GM23338 (cell line): ENCODE measurements at regions not wholly inside any gene's neighbourhood (a gene's known extent, or its start where the extent isn't known, plus 50 kb on each side); places are given as distances from the start of the nearest gene placed in this dataset.

Experiments used
- ATAC-seq: fragments of 200-7000 bp; cut with Tn5 transposase; 3 replicates; pipeline ENCODE4 v1.9.1; 2020
- DNase-seq: peaks from one replicate; pipeline ENCODE4 v3.0.0-alpha.2; 2015; ENCODE audit warnings: low spot score
- H2AFZ ChIP-seq: fragments of 200-600 bp; sonication (generic); 2 replicates; pipeline ENCODE4 v1.8.0; 2016; ENCODE audit warnings: antibody characterized with exemption, mild to moderate bottlenecking, moderate library complexity
- H3F3A ChIP-seq: fragments of 200-600 bp; sonication (generic); replicated peaks from 2 replicates; pipeline ENCODE4 v1.8.0; 2017; ENCODE audit warnings: antibody characterized with exemption, mixed run types, low read depth
- H3K27ac ChIP-seq: fragments of 200-600 bp; sonication (generic); 2 replicates; pipeline ENCODE4 v1.6.1; 2016; ENCODE audit warnings: low read depth
- H3K27me3 ChIP-seq: fragments of 200-600 bp; sonication (generic); 2 replicates; pipeline ENCODE4 v1.8.0; 2016; ENCODE audit warnings: mild to moderate bottlenecking, mixed run types, moderate library complexity; ENCODE audit not compliant: insufficient read depth
- H3K36me3 ChIP-seq: fragments of 200-600 bp; sonication (generic); 2 replicates; pipeline ENCODE4 v1.8.0; 2016; ENCODE audit warnings: mild to moderate bottlenecking; ENCODE audit not compliant: insufficient read depth
- H3K4me1 ChIP-seq: fragments of 200-600 bp; sonication (generic); 2 replicates; pipeline ENCODE4 v1.8.0; 2016; ENCODE audit warnings: mild to moderate bottlenecking, moderate library complexity; ENCODE audit not compliant: insufficient read depth
- H3K4me2 ChIP-seq: fragments of 200-600 bp; sonication (generic); 2 replicates; pipeline ENCODE4 v1.7.1; 2017; ENCODE audit warnings: mixed run types
- H3K4me3 ChIP-seq: fragments of 200-600 bp; sonication (generic); 2 replicates; pipeline ENCODE4 v1.6.1; 2016; ENCODE audit warnings: mixed run types
- H3K79me2 ChIP-seq: fragments of 200-600 bp; sonication (generic); replicated peaks from 2 replicates; pipeline ENCODE4 v1.8.0; 2017; ENCODE audit warnings: mild to moderate bottlenecking; ENCODE audit not compliant: insufficient read depth
- H3K9me2 ChIP-seq: fragments of 200-600 bp; sonication (generic); 2 replicates; pipeline ENCODE4 v1.8.0; 2017; ENCODE audit not compliant: insufficient read depth
- H4K20me1 ChIP-seq: fragments of 200-600 bp; sonication (generic); replicated peaks from 2 replicates; pipeline ENCODE4 v1.8.0; 2017; ENCODE audit warnings: mild to moderate bottlenecking; ENCODE audit not compliant: insufficient read depth
- H3K27ac Mint-ChIP-seq: 2 replicates; pipeline ENCODE4 v1.8.0; 2020; ENCODE audit warnings: inconsistent platforms, mild to moderate bottlenecking, moderate library complexity, mixed read lengths
- H3K27me3 Mint-ChIP-seq: 3 replicates; pipeline ENCODE4 v1.8.0; 2022; ENCODE audit warnings: low read depth, mild to moderate bottlenecking, moderate library complexity, mixed read lengths, inconsistent platforms; ENCODE audit not compliant: insufficient read depth, poor library complexity
- H3K36me3 Mint-ChIP-seq: 3 replicates; pipeline ENCODE4 v1.8.0; 2021; ENCODE audit warnings: low read depth, mild to moderate bottlenecking, inconsistent platforms, moderate library complexity, mixed read lengths
- H3K4me1 Mint-ChIP-seq: 3 replicates; pipeline ENCODE4 v1.8.0; 2020; ENCODE audit warnings: mild to moderate bottlenecking, inconsistent platforms, mixed read lengths
- H3K4me3 Mint-ChIP-seq: 3 replicates; pipeline ENCODE4 v1.8.0; 2021; ENCODE audit warnings: moderate library complexity, mild to moderate bottlenecking, inconsistent platforms, mixed read lengths
- H3K9me3 Mint-ChIP-seq: 3 replicates; pipeline ENCODE4 v1.8.0; 2020; ENCODE audit warnings: moderate library complexity, mild to moderate bottlenecking, inconsistent platforms, mixed read lengths
- CREB1 ChIP-seq: fragments of 250-450 bp; sonication (Bioruptor Pico); IDR thresholded peaks from 2 replicates; pipeline ENCODE4 v1.5.0; 2020; ENCODE audit warnings: low read depth, mild to moderate bottlenecking, moderate library complexity
- EZH2 ChIP-seq: fragments of 200-600 bp; sonication (generic); IDR thresholded peaks from one replicate; pipeline ENCODE4 v1.8.0; 2017; ENCODE audit warnings: antibody characterized with exemption, mild to moderate bottlenecking, low read depth; ENCODE audit not compliant: unreplicated experiment
- EZH2phosphoT487 ChIP-seq: fragments of 200-600 bp; sonication (generic); IDR thresholded peaks from one replicate; pipeline ENCODE4 v1.8.1; 2018; ENCODE audit warnings: antibody characterized with exemption; ENCODE audit not compliant: unreplicated experiment
- JUNB ChIP-seq: IDR thresholded peaks from one replicate; pipeline ENCODE4 v1.6.1; 2016; ENCODE audit warnings: antibody characterized with exemption; ENCODE audit not compliant: unreplicated experiment
- NANOG ChIP-seq: IDR thresholded peaks from 2 replicates; pipeline ENCODE4 v1.6.1; 2016; ENCODE audit warnings: antibody characterized with exemption, borderline replicate concordance
- POLR2AphosphoS5 ChIP-seq: IDR thresholded peaks from 2 replicates; pipeline ENCODE4 v1.6.1; 2016; ENCODE audit warnings: antibody characterized with exemption, low read depth
- STAT1 ChIP-seq: IDR thresholded peaks from one replicate; pipeline ENCODE4 v1.6.1; 2016; ENCODE audit warnings: antibody characterized with exemption; ENCODE audit not compliant: unreplicated experiment
- ZNF114 ChIP-seq: fragments of 250-450 bp; sonication (Bioruptor Pico); IDR thresholded peaks from 2 replicates; pipeline ENCODE4 v1.5.0; 2020; ENCODE audit warnings: mild to moderate bottlenecking, moderate library complexity
- ZNF331 ChIP-seq: fragments of 250-450 bp; sonication (Bioruptor Pico); IDR thresholded peaks from 2 replicates; pipeline ENCODE4 v1.5.0; 2020; ENCODE audit warnings: low read depth, mild to moderate bottlenecking, moderate library complexity
- ZNF462 ChIP-seq: fragments of 250-450 bp; sonication (Bioruptor Pico); IDR thresholded peaks from 2 replicates; pipeline ENCODE4 v1.5.0; 2020; ENCODE audit warnings: mild to moderate bottlenecking, moderate library complexity
- TF ChIP-seq, protein P1 (sequence below): IDR thresholded peaks from 2 replicates; pipeline ENCODE4 v1.6.1; 2016; ENCODE audit warnings: antibody characterized with exemption
- TF ChIP-seq, protein P2 (sequence below), 2 experiments: fragments of 200-600 bp in 1 of 2; sonication (generic) in 1 of 2; conservative IDR thresholded peaks; 2 replicates each; pipeline versions ENCODE4 v1.5.1 to v1.6.1; 2016 to 2017; ENCODE audit warnings: antibody characterized with exemption in 2 of 2, low read depth in 2 of 2, mild to moderate bottlenecking in 2 of 2, moderate library complexity in 1 of 2
- TF ChIP-seq, protein P3 (sequence below): IDR thresholded peaks from one replicate; pipeline ENCODE4 v1.6.1; 2018; ENCODE audit warnings: antibody characterized with exemption; ENCODE audit not compliant: unreplicated experiment

DNA sequence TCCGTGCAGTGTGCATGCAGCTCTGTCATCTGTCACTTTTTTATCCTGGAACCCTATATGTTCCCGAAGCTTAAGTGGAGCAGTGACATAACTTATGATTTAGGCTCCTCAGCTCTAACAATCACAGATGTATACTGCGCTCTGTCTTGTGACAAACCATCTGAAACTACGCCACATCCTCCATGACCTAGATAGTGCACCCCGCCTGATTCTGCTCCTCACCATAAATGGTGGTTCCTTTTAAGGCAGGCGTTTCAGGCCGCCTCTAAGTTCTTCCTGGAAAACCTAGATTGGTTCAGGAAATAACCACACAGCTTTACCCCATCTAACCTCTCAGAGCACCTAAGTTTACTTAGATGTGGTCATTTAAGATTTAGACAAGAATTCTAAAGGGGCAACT, 372.0 kb downstream of the CDH10 start:
- Histone ChIP-seq H3F3A (no peaks in the 10 kb centered on the region), H3K9me2 (no peaks in the 10 kb centered on the region), H3K79me2 (no peaks in the 10 kb centered on the region), H4K20me1 (no peaks in the 10 kb centered on the region), H3K4me1 (no peaks in the 10 kb centered on the region), H3K27ac (no peak overlapping the region), H2AFZ (no peak overlapping the region), H3K4me2 (no peak overlapping the region), H3K4me3 (no peak overlapping the region), H3K27me3 (no peaks in the 10 kb centered on the region), H3K36me3 (no peaks in the 10 kb centered on the region)
- Mint-ChIP-seq H3K4me1 (no peaks in the 10 kb centered on the region), H3K27ac (no peak overlapping the region), H3K4me3 (no peak overlapping the region), H3K36me3 (no peaks in the 10 kb centered on the region), H3K9me3 (no peaks in the 10 kb centered on the region), H3K27me3 (no peaks in the 10 kb centered on the region)
- TF ChIP-seq POLR2AphosphoS5 (no peak), ZNF114 (CRISPR knock-in tag) (no peak), EZH2phosphoT487 (no peak), JUNB (no peak), CREB1 (CRISPR knock-in tag) (no peak), NANOG (no peak), EZH2 (no peak), STAT1 (no peak), ZNF331 (CRISPR knock-in tag) (no peak), ZNF462 (CRISPR knock-in tag) (no peak)
- TF ChIP-seq, protein P1, sequence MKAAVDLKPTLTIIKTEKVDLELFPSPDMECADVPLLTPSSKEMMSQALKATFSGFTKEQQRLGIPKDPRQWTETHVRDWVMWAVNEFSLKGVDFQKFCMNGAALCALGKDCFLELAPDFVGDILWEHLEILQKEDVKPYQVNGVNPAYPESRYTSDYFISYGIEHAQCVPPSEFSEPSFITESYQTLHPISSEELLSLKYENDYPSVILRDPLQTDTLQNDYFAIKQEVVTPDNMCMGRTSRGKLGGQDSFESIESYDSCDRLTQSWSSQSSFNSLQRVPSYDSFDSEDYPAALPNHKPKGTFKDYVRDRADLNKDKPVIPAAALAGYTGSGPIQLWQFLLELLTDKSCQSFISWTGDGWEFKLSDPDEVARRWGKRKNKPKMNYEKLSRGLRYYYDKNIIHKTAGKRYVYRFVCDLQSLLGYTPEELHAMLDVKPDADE, result no peak
- TF ChIP-seq, protein P2, sequence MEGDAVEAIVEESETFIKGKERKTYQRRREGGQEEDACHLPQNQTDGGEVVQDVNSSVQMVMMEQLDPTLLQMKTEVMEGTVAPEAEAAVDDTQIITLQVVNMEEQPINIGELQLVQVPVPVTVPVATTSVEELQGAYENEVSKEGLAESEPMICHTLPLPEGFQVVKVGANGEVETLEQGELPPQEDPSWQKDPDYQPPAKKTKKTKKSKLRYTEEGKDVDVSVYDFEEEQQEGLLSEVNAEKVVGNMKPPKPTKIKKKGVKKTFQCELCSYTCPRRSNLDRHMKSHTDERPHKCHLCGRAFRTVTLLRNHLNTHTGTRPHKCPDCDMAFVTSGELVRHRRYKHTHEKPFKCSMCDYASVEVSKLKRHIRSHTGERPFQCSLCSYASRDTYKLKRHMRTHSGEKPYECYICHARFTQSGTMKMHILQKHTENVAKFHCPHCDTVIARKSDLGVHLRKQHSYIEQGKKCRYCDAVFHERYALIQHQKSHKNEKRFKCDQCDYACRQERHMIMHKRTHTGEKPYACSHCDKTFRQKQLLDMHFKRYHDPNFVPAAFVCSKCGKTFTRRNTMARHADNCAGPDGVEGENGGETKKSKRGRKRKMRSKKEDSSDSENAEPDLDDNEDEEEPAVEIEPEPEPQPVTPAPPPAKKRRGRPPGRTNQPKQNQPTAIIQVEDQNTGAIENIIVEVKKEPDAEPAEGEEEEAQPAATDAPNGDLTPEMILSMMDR (conservative IDR thresholded peaks at IDR 0.05; ENCODE audit: low read depth in 2 of 2), result no peak
- TF ChIP-seq, protein P3, sequence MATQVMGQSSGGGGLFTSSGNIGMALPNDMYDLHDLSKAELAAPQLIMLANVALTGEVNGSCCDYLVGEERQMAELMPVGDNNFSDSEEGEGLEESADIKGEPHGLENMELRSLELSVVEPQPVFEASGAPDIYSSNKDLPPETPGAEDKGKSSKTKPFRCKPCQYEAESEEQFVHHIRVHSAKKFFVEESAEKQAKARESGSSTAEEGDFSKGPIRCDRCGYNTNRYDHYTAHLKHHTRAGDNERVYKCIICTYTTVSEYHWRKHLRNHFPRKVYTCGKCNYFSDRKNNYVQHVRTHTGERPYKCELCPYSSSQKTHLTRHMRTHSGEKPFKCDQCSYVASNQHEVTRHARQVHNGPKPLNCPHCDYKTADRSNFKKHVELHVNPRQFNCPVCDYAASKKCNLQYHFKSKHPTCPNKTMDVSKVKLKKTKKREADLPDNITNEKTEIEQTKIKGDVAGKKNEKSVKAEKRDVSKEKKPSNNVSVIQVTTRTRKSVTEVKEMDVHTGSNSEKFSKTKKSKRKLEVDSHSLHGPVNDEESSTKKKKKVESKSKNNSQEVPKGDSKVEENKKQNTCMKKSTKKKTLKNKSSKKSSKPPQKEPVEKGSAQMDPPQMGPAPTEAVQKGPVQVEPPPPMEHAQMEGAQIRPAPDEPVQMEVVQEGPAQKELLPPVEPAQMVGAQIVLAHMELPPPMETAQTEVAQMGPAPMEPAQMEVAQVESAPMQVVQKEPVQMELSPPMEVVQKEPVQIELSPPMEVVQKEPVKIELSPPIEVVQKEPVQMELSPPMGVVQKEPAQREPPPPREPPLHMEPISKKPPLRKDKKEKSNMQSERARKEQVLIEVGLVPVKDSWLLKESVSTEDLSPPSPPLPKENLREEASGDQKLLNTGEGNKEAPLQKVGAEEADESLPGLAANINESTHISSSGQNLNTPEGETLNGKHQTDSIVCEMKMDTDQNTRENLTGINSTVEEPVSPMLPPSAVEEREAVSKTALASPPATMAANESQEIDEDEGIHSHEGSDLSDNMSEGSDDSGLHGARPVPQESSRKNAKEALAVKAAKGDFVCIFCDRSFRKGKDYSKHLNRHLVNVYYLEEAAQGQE, result no peak
- DNase-seq (no peak), ATAC-seq (no peak)
